Ishikawa (cell line): ENCODE measurements at regions not wholly inside any gene's neighbourhood (a gene's known extent, or its start where the extent isn't known, plus 50 kb on each side); places are given as distances from the start of the nearest gene placed in this dataset.

ENCODE experiments used
- CEBPB ChIP-seq: IDR thresholded peaks from 2 replicates; pipeline ENCODE4 v1.6.1; 2012
- CREB1 ChIP-seq: IDR thresholded peaks from 2 replicates; pipeline ENCODE4 v1.6.1; 2012; ENCODE audit warnings: low read depth
- EGR1 ChIP-seq: IDR thresholded peaks from 2 replicates; pipeline ENCODE4 v1.6.1; 2012
- EP300 ChIP-seq: IDR thresholded peaks from 2 replicates; pipeline ENCODE4 v1.6.1; 2012; ENCODE audit warnings: borderline replicate concordance
- FOXM1 ChIP-seq: IDR thresholded peaks from 2 replicates; pipeline ENCODE4 v1.6.1; 2012; ENCODE audit warnings: low read depth, borderline replicate concordance
- MAX ChIP-seq: IDR thresholded peaks from 2 replicates; pipeline ENCODE4 v1.6.1; 2012
- NFIC ChIP-seq: IDR thresholded peaks from 2 replicates; pipeline ENCODE4 v1.6.1; 2012
- RAD21 ChIP-seq: IDR thresholded peaks from 2 replicates; pipeline ENCODE4 v1.6.1; 2012; ENCODE audit warnings: low read depth
- TAF1 ChIP-seq: IDR thresholded peaks from 2 replicates; pipeline ENCODE4 v1.6.1; 2012; ENCODE audit warnings: low read depth, mild to moderate bottlenecking
- TCF12 ChIP-seq: IDR thresholded peaks from 2 replicates; pipeline ENCODE4 v1.6.1; 2012; ENCODE audit warnings: low read depth
- TEAD4 ChIP-seq: IDR thresholded peaks from 2 replicates; pipeline ENCODE4 v1.6.1; 2012
- YY1 ChIP-seq: IDR thresholded peaks from 2 replicates; pipeline ENCODE4 v1.6.1; 2012; ENCODE audit warnings: low read depth
- TF ChIP-seq, protein P1 (sequence below): IDR thresholded peaks from 2 replicates; pipeline ENCODE4 v1.6.1; 2012
- TF ChIP-seq, protein P2 (sequence below): IDR thresholded peaks from 2 replicates; pipeline ENCODE4 v1.6.1; 2012; ENCODE audit warnings: low read depth, mild to moderate bottlenecking

DNA sequence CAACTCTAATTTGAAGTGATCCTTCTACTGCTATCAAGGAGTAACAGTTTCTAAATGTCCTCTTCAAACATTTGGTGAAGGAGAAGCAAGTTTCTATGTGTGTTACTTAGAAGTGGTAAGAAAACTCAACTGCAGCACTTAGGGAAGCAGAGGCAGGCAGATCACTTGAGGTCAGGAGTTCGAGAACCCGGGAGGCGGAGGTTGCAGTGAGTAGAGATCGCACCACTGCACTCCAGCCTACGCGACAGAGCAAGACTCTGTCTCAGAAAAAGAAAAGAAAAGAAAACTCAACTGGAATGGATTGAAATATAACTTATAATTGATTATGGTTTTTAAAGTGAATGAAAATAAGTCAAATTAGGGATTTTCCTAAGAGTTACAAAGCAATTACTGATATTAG lies 169.7 kb upstream of the ATP2B1 start:
- TF ChIP-seq EP300 (no peak), RAD21 (no peak), MAX (no peak), CREB1 (no peak), TCF12 (no peak), CEBPB (no peak), FOXM1 (no peak), YY1 (no peak), NFIC (no peak), TAF1 (no peak), TEAD4 (no peak), EGR1 (no peak)
- TF ChIP-seq, protein P1, sequence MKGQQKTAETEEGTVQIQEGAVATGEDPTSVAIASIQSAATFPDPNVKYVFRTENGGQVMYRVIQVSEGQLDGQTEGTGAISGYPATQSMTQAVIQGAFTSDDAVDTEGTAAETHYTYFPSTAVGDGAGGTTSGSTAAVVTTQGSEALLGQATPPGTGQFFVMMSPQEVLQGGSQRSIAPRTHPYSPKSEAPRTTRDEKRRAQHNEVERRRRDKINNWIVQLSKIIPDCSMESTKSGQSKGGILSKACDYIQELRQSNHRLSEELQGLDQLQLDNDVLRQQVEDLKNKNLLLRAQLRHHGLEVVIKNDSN: no peak
- TF ChIP-seq, protein P2, sequence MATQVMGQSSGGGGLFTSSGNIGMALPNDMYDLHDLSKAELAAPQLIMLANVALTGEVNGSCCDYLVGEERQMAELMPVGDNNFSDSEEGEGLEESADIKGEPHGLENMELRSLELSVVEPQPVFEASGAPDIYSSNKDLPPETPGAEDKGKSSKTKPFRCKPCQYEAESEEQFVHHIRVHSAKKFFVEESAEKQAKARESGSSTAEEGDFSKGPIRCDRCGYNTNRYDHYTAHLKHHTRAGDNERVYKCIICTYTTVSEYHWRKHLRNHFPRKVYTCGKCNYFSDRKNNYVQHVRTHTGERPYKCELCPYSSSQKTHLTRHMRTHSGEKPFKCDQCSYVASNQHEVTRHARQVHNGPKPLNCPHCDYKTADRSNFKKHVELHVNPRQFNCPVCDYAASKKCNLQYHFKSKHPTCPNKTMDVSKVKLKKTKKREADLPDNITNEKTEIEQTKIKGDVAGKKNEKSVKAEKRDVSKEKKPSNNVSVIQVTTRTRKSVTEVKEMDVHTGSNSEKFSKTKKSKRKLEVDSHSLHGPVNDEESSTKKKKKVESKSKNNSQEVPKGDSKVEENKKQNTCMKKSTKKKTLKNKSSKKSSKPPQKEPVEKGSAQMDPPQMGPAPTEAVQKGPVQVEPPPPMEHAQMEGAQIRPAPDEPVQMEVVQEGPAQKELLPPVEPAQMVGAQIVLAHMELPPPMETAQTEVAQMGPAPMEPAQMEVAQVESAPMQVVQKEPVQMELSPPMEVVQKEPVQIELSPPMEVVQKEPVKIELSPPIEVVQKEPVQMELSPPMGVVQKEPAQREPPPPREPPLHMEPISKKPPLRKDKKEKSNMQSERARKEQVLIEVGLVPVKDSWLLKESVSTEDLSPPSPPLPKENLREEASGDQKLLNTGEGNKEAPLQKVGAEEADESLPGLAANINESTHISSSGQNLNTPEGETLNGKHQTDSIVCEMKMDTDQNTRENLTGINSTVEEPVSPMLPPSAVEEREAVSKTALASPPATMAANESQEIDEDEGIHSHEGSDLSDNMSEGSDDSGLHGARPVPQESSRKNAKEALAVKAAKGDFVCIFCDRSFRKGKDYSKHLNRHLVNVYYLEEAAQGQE: no peak
